ENCODE measurements at regions not wholly inside any gene's neighbourhood (a gene's known extent, or its start where the extent isn't known, plus 50 kb on each side); places are given as distances from the start of the nearest gene placed in this dataset.

GRCh38 chr18:29198834-29199233, 1021.9 kb upstream of the CDH2 start:
- TF ChIP-seq CTCF (IDR thresholded peaks at IDR 0.05), result no peak
- no peak for TF ChIP-seq EZH2 (IDR thresholded peaks at IDR 0.05; ENCODE audit: borderline replicate concordance, insufficient read depth, low read depth, low read length, poor library complexity, severe bottlenecking)

All from B cell (primary cell).